ENCODE measurements at regions not wholly inside any gene's neighbourhood (a gene's known extent, or its start where the extent isn't known, plus 50 kb on each side); places are given as distances from the start of the nearest gene placed in this dataset.

GRCh38 chr2:120964819-120965218 lies 229.2 kb downstream of the GLI2 start:
- Mint-ChIP-seq H3K4me3 (no peak overlapping the region), H3K9me3 (no peaks in the 10 kb centered on the region), H3K27me3 (ENCODE audit: low read depth) (no peaks in the 10 kb centered on the region), H3K4me1 (no peaks in the 10 kb centered on the region), H3K36me3 (peaks cover 20% of the 10 kb centered on the region), H3K27ac (no peak overlapping the region)
- no peak for DNase-seq (ENCODE audit: low spot score in 2 of 2, unreplicated experiment in 2 of 2)
- no peak for TF ChIP-seq CTCF (IDR thresholded peaks at IDR 0.05; ENCODE audit: unreplicated experiment)

GRCh38 chr2:120966510-120967254 lies 231.0 kb downstream of the GLI2 start:
- Mint-ChIP-seq H3K4me3 (no peak overlapping the region), H3K9me3 (no peaks in the 10 kb centered on the region), H3K27ac (no peak overlapping the region), H3K27me3 (ENCODE audit: low read depth) (no peaks in the 10 kb centered on the region), H3K4me1 (no peaks in the 10 kb centered on the region), H3K36me3 (peaks cover 25% of the 10 kb centered on the region)
- no peak for TF ChIP-seq CTCF (IDR thresholded peaks at IDR 0.05; ENCODE audit: unreplicated experiment)
- no peak for DNase-seq (ENCODE audit: low spot score in 2 of 2, unreplicated experiment in 2 of 2)

- Mint-ChIP-seq H3K36me3 (peaks cover 31% of the 10 kb centered on the region), H3K9me3 (no peaks in the 10 kb centered on the region), H3K4me1 (no peaks in the 10 kb centered on the region), H3K4me3 (no peak overlapping the region), H3K27me3 (ENCODE audit: low read depth) (no peaks in the 10 kb centered on the region), H3K27ac (no peak overlapping the region)
- no peak for DNase-seq (ENCODE audit: low spot score in 2 of 2, unreplicated experiment in 2 of 2)
- TF ChIP-seq CTCF (IDR thresholded peaks at IDR 0.05; ENCODE audit: unreplicated experiment) = no peak
Measured at GRCh38 chr2:120968307-120969015, 232.8 kb downstream of the GLI2 start.

GRCh38 chr2:120969613-120970355 lies 234.1 kb downstream of the GLI2 start:
- Mint-ChIP-seq H3K27me3 (ENCODE audit: low read depth) (no peaks in the 10 kb centered on the region), H3K4me1 (no peaks in the 10 kb centered on the region), H3K4me3 (no peak overlapping the region), H3K27ac (no peak overlapping the region), H3K36me3 (peaks cover 36% of the 10 kb centered on the region), H3K9me3 (no peaks in the 10 kb centered on the region)
- DNase-seq (ENCODE audit: low spot score in 2 of 2, unreplicated experiment in 2 of 2) = no peak
- no peak for TF ChIP-seq CTCF (IDR thresholded peaks at IDR 0.05; ENCODE audit: unreplicated experiment)

GRCh38 chr2:120971866-120972265 lies 236.2 kb downstream of the GLI2 start:
- H3K27me3 Mint-ChIP-seq (ENCODE audit: low read depth) = no peaks in the 10 kb centered on the region
- peaks cover 49% of the 10 kb centered on the region for H3K36me3 Mint-ChIP-seq
- no peaks in the 10 kb centered on the region for H3K4me1 Mint-ChIP-seq
- H3K9me3 Mint-ChIP-seq = no peaks in the 10 kb centered on the region
- no peak for TF ChIP-seq CTCF (IDR thresholded peaks at IDR 0.05; ENCODE audit: unreplicated experiment)
- DNase-seq (ENCODE audit: low spot score in 2 of 2, unreplicated experiment in 2 of 2) = no peak
- H3K27ac Mint-ChIP-seq = no peak overlapping the region
- H3K4me3 Mint-ChIP-seq = no peak overlapping the region
